ENCODE measurements at regions not wholly inside any gene's neighbourhood (a gene's known extent, or its start where the extent isn't known, plus 50 kb on each side); places are given as distances from the start of the nearest gene placed in this dataset.

DNA sequence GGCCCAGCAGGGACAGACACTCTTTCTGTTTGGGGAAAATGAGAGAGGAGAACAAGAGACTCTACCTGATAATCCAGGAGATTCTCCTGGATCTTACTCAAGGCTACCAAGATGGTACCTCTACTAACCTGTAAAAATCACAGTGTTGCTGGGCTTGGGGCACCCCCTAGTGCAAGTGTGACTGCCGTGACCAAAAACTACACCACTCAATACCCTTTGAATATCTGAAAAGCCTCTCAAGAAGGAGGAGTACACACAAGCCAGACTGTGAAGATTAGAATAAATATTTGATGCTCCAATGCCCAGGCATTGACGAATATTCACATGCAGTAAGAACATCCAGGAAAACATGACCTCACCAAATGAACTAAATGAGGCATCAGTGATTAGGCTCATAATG, 965.4 kb downstream of the LRFN5 start:
- H3K4me3 Mint-ChIP-seq, result no peak overlapping the region
- TF ChIP-seq, protein P1, sequence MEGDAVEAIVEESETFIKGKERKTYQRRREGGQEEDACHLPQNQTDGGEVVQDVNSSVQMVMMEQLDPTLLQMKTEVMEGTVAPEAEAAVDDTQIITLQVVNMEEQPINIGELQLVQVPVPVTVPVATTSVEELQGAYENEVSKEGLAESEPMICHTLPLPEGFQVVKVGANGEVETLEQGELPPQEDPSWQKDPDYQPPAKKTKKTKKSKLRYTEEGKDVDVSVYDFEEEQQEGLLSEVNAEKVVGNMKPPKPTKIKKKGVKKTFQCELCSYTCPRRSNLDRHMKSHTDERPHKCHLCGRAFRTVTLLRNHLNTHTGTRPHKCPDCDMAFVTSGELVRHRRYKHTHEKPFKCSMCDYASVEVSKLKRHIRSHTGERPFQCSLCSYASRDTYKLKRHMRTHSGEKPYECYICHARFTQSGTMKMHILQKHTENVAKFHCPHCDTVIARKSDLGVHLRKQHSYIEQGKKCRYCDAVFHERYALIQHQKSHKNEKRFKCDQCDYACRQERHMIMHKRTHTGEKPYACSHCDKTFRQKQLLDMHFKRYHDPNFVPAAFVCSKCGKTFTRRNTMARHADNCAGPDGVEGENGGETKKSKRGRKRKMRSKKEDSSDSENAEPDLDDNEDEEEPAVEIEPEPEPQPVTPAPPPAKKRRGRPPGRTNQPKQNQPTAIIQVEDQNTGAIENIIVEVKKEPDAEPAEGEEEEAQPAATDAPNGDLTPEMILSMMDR (IDR thresholded peaks at IDR 0.05), result no peak
- DNase-seq (no peak), ATAC-seq (ENCODE audit: low read depth) (no peak)
- H3K9me3 Mint-ChIP-seq, result peaks cover 12% of the 10 kb centered on the region
- CTCF ChIA-PET, result interaction anchor here (1.1 kb wide), 1 partner anchor 295 kb away, joined by 3 read pairs; no protein-coding TSS in a partner anchor
- no peak overlapping the region for H3K27ac Mint-ChIP-seq
- POLR2A ChIA-PET, result no interaction called here
- H3K4me1 Mint-ChIP-seq, result no peaks in the 10 kb centered on the region
- no peaks in the 10 kb centered on the region for H3K27me3 Mint-ChIP-seq
- intact Hi-C loops (cut with micrococcal nuclease), result no loop called here
- H3K36me3 Mint-ChIP-seq (ENCODE audit: low read depth), result no peaks in the 10 kb centered on the region

DNA sequence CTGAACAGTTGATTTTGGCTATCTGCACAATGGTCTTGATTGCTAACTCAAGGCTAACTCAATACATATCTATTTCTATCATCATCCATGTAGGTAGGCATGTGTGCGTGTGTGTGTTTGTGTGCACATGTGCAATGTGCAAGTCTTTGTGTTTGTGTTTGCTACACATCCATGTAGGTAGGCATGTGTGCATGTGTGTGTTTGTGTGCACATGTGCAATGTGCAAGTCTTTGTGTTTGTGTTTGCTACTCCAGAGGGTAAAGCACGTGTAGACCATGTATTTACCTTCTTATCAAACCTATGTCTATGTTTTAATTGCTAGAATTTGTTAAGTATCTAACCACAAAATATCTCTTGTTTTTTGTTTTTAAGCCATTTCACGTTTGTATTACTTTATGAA, 962.6 kb downstream of the LRFN5 start:
- Mint-ChIP-seq H3K36me3 (ENCODE audit: low read depth) (no peaks in the 10 kb centered on the region), H3K27ac (no peak overlapping the region), H3K4me1 (no peaks in the 10 kb centered on the region), H3K9me3 (no peaks in the 10 kb centered on the region), H3K4me3 (no peak overlapping the region), H3K27me3 (no peaks in the 10 kb centered on the region)
- intact Hi-C loops (cut with micrococcal nuclease), result loop anchor here (10.0 kb wide), 2 partner anchors 274 to 344 kb away; no protein-coding TSS in a partner anchor
- TF ChIP-seq, protein P1 (IDR thresholded peaks at IDR 0.05), result no peak
- ChIA-PET CTCF (no interaction called here), POLR2A (no interaction called here)
- DNase-seq (no peak), ATAC-seq (ENCODE audit: low read depth) (no peak)

DNA sequence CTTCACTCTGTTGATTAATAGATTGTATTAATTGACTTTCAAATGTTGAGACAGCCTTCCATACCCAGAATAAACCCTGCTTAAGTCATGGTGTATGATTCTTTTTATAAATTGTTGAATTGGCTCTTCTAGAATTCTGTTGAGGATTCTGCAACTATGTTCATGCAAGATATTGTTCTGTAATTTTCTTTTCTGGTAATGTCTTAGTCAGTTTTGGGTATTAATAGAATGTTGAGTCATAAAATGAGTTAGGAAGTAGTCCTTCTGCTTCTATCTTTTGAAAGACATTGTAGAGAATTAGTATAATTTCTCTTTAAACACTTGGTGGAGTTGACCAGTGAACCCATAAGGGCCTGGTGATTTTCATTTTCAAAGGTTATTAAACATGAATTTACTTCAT, 958.9 kb downstream of the LRFN5 start:
- TF ChIP-seq, protein P1 (IDR thresholded peaks at IDR 0.05), result no peak
- CTCF ChIA-PET, result no interaction called here
- intact Hi-C loops (cut with micrococcal nuclease), result loop anchor here (10.0 kb wide), 2 partner anchors 271 to 341 kb away; no protein-coding TSS in a partner anchor
- POLR2A ChIA-PET, result no interaction called here
- Mint-ChIP-seq H3K27me3 (no peaks in the 10 kb centered on the region), H3K4me1 (no peaks in the 10 kb centered on the region), H3K4me3 (no peak overlapping the region), H3K27ac (no peak overlapping the region), H3K9me3 (no peaks in the 10 kb centered on the region), H3K36me3 (ENCODE audit: low read depth) (no peaks in the 10 kb centered on the region)
- no peak for ATAC-seq (ENCODE audit: low read depth)
- DNase-seq, result no peak

DNA sequence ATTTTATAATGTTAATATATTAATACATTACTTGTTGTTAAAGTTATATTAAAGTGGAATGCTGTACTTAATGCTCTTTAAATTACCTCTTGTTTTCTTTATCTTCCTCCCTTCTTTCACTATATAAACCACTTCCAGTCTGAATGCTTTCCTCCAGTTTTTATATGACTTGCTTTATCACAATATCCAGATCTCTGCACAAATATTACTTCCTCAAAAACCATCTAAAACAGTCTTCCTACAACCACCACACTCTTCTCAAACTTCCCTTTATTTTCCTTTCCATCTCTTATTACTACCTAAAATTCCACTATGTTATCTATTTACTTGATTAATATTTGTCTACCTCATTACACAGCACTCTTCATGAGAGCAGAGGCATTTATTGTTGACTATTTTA, 956.6 kb downstream of the LRFN5 start:
- Mint-ChIP-seq H3K4me1 (no peaks in the 10 kb centered on the region), H3K9me3 (no peaks in the 10 kb centered on the region), H3K36me3 (ENCODE audit: low read depth) (no peaks in the 10 kb centered on the region), H3K4me3 (no peak overlapping the region), H3K27me3 (no peaks in the 10 kb centered on the region), H3K27ac (no peak overlapping the region)
- ChIA-PET CTCF (no interaction called here), POLR2A (no interaction called here)
- DNase-seq, result no peak
- intact Hi-C loops (cut with micrococcal nuclease), result loop anchor here (10.0 kb wide), 2 partner anchors 269 to 339 kb away; no protein-coding TSS in a partner anchor
- ATAC-seq (ENCODE audit: low read depth), result no peak
- TF ChIP-seq, protein P1 (IDR thresholded peaks at IDR 0.05), result no peak

DNA sequence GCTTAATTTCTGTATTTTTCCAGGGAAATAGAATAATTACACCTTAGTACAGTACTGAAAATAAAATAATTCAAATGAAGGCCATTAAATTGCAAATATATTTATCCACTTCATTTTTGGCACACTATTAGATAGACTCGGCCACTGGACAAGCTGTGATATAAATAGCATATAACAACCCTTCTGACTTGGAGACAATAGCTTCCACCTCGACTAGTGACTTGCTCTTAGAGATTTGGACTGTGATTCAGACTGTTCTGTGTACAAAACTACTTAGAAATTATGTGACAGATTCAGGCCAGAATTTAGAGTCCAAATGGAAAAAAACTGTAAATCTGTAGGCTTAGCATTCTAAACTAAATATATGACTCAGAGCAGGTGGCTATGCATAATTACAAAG, 949.9 kb downstream of the LRFN5 start:
- Mint-ChIP-seq H3K9me3 (no peaks in the 10 kb centered on the region), H3K4me3 (no peak overlapping the region), H3K27me3 (no peaks in the 10 kb centered on the region), H3K4me1 (no peaks in the 10 kb centered on the region), H3K27ac (no peak overlapping the region), H3K36me3 (ENCODE audit: low read depth) (no peaks in the 10 kb centered on the region)
- ATAC-seq (ENCODE audit: low read depth) (no peak), DNase-seq (no peak)
- ChIA-PET CTCF (no interaction called here), POLR2A (no interaction called here)
- TF ChIP-seq, protein P1 (IDR thresholded peaks at IDR 0.05), result no peak
- intact Hi-C loops (cut with micrococcal nuclease), result no loop called here
